ENCODE measurements at regions not wholly inside any gene's neighbourhood (a gene's known extent, or its start where the extent isn't known, plus 50 kb on each side); places are given as distances from the start of the nearest gene placed in this dataset.
"Not testable (repeated sequence)": the region's sequence is repeated elsewhere in the genome, so short reads cannot be mapped to it uniquely, and the experiment has no call there.

DNA sequence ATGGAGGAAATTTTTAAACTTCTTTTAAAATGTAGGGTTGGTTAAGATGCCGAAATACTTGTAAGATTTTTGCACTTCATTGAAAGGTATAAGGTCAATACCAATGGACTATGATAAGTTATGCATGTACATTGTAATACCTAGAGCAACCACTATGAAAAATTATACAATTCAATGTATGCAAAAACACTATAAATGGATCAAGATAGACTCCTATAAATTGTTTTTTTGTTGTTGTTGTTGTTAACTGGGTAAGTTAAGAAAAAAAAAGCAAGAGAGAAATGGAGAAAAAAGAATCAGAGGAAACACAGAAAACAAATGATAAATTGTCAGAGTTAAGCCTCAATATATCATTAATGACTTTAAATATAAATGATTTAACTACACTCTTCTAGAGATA is 421.2 kb downstream of the TMEM182 start:
- H3K4me3 ChIP-seq (ENCODE audit: low read depth, low read length), result no peak overlapping the region
- no peaks in the 10 kb centered on the region for H3K4me1 ChIP-seq (ENCODE audit: insufficient read depth)
- no peak for DNase-seq (ENCODE audit: extremely low spot score)
- H3K36me3 ChIP-seq (ENCODE audit: insufficient read depth), result no peaks in the 10 kb centered on the region
- no peak overlapping the region for H3K27ac ChIP-seq (ENCODE audit: low read depth)
- WGBS, result 83% methylated on average over 1 of the region's 1 CpG

DNA sequence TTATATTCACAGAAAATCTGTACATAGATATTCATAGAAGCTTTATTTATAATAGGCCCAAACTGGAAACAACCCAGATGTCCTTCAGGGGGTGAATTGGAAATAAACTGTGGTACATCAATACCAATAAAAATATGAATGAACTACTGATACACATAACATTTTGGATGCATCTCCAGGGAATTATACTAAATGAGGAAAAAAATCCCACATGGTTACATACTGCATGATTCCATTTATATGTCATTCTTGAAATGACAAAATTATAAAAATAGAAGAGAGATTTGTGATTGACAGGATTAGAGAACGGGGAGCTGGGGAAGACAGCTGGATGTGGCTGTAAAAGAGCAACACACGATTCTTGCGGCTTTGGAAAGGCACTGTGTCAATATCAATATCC is 435.0 kb downstream of the TMEM182 start:
- Histone ChIP-seq H3K36me3 (ENCODE audit: insufficient read depth) (no peaks in the 10 kb centered on the region), H3K4me1 (ENCODE audit: insufficient read depth) (no peaks in the 10 kb centered on the region), H3K4me3 (ENCODE audit: low read depth, low read length) (no peak overlapping the region), H3K27ac (ENCODE audit: low read depth) (no peak overlapping the region)
- WGBS, result 45% methylated on average over 3 of the region's 3 CpGs
- no peak for DNase-seq (ENCODE audit: extremely low spot score)

DNA sequence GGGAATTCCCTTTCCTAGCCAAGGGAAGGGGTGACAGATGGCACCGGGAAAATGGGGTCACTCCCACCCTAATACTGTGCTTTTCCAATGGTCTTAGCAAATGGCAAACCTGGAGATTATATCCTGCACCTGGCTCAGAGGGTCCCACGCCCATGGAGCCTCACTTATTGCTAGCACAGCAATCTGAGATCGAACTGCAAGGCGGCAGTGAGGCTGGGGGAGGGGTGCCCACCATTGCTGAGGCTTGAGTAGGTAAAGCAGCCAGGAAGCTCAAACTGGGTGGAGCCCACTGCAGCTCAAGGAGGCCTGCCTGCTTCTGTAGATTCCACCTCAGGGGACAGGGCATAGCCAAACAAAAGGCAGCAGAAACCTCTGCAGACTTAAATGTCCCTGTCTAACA is 438.9 kb downstream of the TMEM182 start:
- WGBS, result 80% methylated on average over 4 of the region's 4 CpGs
- not testable (repeated sequence) for H3K36me3 ChIP-seq (ENCODE audit: insufficient read depth)

DNA sequence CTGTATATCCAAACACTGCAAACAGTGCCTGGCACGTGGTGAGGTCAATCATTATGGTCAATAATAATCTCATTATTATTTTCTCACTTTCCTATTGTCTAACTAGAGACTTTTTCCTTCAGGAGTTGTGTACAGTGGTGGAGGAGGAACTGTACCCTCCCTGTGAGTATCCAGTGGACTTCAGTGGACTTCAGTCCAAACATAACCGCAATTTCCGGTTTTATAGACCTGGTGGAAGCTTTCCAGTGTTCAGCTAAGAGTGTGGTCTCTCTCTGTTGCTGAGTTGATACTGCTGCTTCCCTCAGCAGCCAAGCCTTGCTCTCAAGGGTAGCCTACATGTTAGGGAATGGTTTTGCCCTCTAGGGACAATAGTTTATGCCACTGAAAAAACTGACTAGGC is 447.1 kb downstream of the TMEM182 start:
- H3K4me3 ChIP-seq (ENCODE audit: low read depth, low read length), result no peak overlapping the region
- no peak overlapping the region for H3K27ac ChIP-seq (ENCODE audit: low read depth)
- DNase-seq (ENCODE audit: extremely low spot score), result no peak
- H3K36me3 ChIP-seq (ENCODE audit: insufficient read depth), result no peaks in the 10 kb centered on the region
- H3K4me1 ChIP-seq (ENCODE audit: insufficient read depth), result no peaks in the 10 kb centered on the region
- 33% methylated on average over 3 of the region's 3 CpGs for WGBS

More for the DNA sequence above, 438.9 kb downstream of the TMEM182 start:
- DNase-seq (ENCODE audit: extremely low spot score); H3K27ac ChIP-seq (ENCODE audit: low read depth); H3K4me1 ChIP-seq (ENCODE audit: insufficient read depth); H3K4me3 ChIP-seq (ENCODE audit: low read depth, low read length): not testable (repeated sequence)

DNA sequence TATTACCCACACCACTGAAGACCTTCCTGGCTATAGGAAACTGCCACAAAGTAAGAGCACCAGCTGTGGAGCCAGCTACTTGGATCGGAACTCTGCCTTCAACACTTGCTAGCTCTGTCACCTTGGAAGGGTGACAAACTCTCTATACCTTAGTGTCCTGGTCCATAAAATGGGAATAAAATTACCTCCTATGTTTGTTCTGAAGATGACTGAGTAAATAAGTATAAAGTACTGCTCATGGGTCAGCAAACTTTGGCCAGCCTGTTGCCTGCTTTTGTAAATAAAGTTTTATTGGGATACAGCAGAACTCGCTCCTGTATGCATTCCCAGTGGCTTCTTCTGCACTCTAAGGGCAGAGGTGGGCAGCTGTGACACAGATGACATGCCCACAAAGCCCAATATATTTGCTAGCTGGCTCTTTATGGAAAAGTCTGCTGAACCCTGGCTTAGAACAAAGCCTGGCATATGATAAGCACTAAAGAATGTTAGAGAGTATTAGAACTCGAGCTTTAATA is 451.3 kb downstream of the TMEM182 start:
- H3K36me3 ChIP-seq (ENCODE audit: insufficient read depth), result no peaks in the 10 kb centered on the region
- no peak overlapping the region for H3K27ac ChIP-seq (ENCODE audit: low read depth)
- H3K4me1 ChIP-seq (ENCODE audit: insufficient read depth), result no peaks in the 10 kb centered on the region
- no peak overlapping the region for H3K4me3 ChIP-seq (ENCODE audit: low read depth, low read length)
- no peak for DNase-seq (ENCODE audit: extremely low spot score)
- WGBS, result 72% methylated on average over 3 of the region's 3 CpGs

DNA sequence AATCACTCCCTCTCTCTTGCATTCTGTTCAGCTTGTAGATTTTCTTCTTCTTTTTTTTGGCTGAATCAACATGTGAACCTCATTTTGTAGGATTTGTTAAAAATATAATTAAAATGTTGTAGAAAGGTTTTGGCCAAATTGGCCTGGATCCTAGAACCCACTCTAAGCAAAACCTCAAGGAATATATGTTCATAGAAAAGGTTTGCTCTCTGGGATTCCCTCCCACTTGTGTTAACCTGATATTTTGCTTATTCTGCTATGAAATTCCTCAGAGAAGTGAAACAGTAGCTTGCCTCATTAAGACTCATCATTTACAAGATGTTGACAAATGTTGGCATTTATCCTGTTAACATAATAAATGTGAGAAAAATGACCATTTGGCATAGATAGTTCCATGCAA is 456.7 kb downstream of the TMEM182 start:
- DNase-seq (ENCODE audit: extremely low spot score), result no peak
- H3K4me3 ChIP-seq (ENCODE audit: low read depth, low read length), result no peak overlapping the region
- no peak overlapping the region for H3K27ac ChIP-seq (ENCODE audit: low read depth)
- H3K4me1 ChIP-seq (ENCODE audit: insufficient read depth), result no peaks in the 10 kb centered on the region
- no peaks in the 10 kb centered on the region for H3K36me3 ChIP-seq (ENCODE audit: insufficient read depth)

DNA sequence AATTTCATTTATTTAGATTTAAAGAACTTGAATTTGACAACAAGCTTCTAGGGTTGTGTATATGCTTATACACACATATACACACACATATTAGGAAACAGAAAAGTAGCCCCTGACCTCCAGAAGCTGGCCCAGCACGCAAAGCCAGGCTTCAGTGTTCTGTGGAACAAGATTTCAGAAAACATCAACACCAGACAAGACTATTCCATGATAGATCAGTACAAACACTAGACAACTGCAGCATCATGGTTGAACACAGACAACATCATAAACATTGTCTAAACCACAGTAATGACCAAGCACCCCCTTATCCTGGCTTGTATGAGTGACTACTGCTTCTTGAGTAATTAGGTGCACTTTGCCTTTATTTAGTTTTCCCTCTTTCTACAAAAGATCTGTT is 457.6 kb downstream of the TMEM182 start:
- WGBS, result 81% methylated on average over 1 of the region's 1 CpG
- no peaks in the 10 kb centered on the region for H3K36me3 ChIP-seq (ENCODE audit: insufficient read depth)
- no peaks in the 10 kb centered on the region for H3K4me1 ChIP-seq (ENCODE audit: insufficient read depth)

DNA sequence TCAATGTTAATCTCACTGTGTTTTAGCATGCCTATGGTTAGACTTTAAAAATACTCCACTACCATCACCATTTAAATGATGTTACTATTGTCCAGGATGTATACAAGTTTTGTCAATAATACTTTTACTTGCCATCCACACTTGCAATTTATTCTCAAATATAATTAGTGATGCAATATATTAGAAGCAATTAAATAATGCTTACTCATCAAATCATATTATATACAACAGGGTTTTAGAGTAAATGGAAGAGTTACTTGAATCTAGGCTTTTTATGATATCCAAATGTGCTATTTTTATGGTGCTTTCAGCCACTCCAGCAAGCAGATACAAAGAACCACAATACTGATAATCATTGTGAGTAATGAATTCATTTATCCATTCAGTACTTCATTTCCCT is 461.1 kb downstream of the TMEM182 start:
- no peaks in the 10 kb centered on the region for H3K4me1 ChIP-seq (ENCODE audit: insufficient read depth)
- no peak overlapping the region for H3K4me3 ChIP-seq (ENCODE audit: low read depth, low read length)
- H3K36me3 ChIP-seq (ENCODE audit: insufficient read depth), result no peaks in the 10 kb centered on the region
- H3K27ac ChIP-seq (ENCODE audit: low read depth), result no peak overlapping the region
- no peak for DNase-seq (ENCODE audit: extremely low spot score)

More for the DNA sequence above, 457.6 kb downstream of the TMEM182 start:
- DNase-seq (ENCODE audit: extremely low spot score), result no peak
- Histone ChIP-seq H3K27ac (ENCODE audit: low read depth) (no peak overlapping the region), H3K4me3 (ENCODE audit: low read depth, low read length) (no peak overlapping the region)

DNA sequence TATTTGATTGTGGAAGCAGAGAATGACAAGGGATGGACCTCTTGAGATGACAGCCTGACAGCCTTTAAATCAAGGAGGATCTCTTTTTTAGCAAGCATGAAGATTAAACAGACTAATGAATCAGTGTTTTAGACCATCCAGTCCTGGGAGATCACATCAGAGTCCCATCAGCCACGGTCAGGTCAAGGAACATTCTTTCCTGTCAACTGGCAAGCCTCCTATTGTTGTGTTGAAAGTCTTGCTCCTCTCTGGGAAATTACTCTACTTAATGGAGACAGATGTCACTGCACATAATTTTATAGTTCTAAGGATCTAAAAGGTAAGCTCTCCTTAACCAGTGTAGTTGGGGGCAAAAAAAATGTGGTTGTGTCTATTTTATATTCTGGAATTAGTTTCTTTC is 469.0 kb downstream of the TMEM182 start:
- H3K36me3 ChIP-seq (ENCODE audit: insufficient read depth), result no peaks in the 10 kb centered on the region
- no peak for DNase-seq (ENCODE audit: extremely low spot score)
- H3K27ac ChIP-seq (ENCODE audit: low read depth), result no peak overlapping the region
- H3K4me3 ChIP-seq (ENCODE audit: low read depth, low read length), result no peak overlapping the region
- H3K4me1 ChIP-seq (ENCODE audit: insufficient read depth), result no peaks in the 10 kb centered on the region
- 47% methylated on average over 1 of the region's 1 CpG for WGBS

DNA sequence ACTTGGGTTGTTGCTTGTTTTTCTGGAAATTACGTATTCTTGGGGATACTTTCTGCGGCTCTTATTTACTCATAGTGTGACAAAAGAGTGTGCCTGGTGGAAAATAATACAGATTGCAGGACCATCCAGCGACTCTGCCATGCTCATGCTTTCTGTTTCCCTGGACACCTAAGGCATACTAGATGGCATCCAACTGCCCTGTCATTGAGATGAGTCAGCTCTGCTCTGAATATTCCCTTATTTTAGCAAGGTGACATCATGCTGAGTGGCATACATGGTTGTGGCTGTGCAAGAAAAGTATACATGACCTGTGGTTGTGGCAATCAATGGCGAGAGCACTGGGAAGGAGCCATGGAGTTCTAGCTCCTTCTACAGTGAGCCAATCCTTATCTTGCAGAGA is 471.0 kb downstream of the TMEM182 start:
- no peak for DNase-seq (ENCODE audit: extremely low spot score)
- 90% methylated on average over 4 of the region's 4 CpGs for WGBS
- no peak overlapping the region for H3K27ac ChIP-seq (ENCODE audit: low read depth)
- no peak overlapping the region for H3K4me3 ChIP-seq (ENCODE audit: low read depth, low read length)
- H3K4me1 ChIP-seq (ENCODE audit: insufficient read depth), result no peaks in the 10 kb centered on the region
- H3K36me3 ChIP-seq (ENCODE audit: insufficient read depth), result no peaks in the 10 kb centered on the region

DNA sequence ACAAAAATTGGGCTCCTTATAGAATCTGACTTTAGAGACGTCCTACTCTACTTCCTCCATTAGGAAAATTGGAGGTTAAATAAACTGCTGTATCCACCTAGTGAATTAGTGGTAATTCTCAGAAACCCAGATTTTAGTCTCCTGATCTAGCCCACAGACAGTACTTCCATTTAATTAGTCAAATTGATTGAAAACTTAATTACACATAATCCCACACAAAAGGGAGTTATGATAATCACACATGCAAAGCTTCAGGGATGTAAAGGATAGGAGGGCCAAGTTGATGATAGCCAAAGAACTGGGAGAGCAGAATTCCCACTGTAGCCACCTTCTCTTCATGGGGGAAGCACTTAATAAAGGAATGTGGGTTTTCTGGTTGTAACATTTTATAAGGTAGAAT is 471.9 kb downstream of the TMEM182 start:
- 86% methylated on average over 1 of the region's 1 CpG for WGBS
- no peaks in the 10 kb centered on the region for H3K36me3 ChIP-seq (ENCODE audit: insufficient read depth)
- no peak overlapping the region for H3K4me3 ChIP-seq (ENCODE audit: low read depth, low read length)
- H3K27ac ChIP-seq (ENCODE audit: low read depth), result no peak overlapping the region
- no peak for DNase-seq (ENCODE audit: extremely low spot score)
- H3K4me1 ChIP-seq (ENCODE audit: insufficient read depth), result no peaks in the 10 kb centered on the region

DNA sequence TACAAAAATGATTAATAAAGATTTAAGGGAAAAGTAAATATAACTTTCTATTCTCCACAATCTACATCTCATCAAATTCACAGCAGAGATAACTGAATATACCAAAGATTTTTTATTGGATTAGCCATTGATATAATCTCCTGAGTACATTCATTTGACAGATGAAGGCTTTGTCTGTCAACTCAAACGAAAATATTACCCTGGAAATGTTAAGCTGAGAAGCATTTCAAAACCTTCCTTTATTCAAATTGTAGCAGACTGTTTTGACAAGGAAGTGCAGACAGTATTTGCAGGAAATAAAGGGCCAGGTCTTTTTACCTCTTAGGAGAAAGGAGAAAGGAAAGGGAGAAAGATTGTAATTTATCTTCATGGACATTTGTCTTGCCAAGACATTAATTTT is 473.5 kb downstream of the TMEM182 start:
- Histone ChIP-seq H3K36me3 (ENCODE audit: insufficient read depth) (no peaks in the 10 kb centered on the region), H3K27ac (ENCODE audit: low read depth) (no peak overlapping the region), H3K4me1 (ENCODE audit: insufficient read depth) (no peaks in the 10 kb centered on the region), H3K4me3 (ENCODE audit: low read depth, low read length) (no peak overlapping the region)
- no peak for DNase-seq (ENCODE audit: extremely low spot score)
- 23% methylated on average over 1 of the region's 1 CpG for WGBS

DNA sequence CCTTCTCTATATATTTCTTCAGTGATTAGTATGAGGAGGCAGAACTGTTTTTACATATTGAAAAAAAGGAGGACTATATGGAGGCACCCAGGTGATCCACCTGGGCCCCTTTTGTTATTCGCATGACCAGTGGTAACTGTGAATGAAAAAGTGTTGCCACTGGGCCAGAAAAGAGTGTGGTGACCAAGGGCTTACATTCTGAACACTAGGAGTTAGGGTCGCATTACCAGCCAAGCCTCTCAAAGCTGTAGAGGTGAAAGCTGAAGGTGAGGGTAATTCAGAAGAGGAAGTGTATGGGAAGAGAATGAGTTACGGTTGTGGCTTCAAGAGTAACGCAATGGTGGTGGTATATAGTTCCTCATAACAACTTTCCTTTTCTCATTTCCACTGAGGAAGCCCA is 487.6 kb downstream of the TMEM182 start:
- H3K36me3 ChIP-seq (ENCODE audit: insufficient read depth), result no peaks in the 10 kb centered on the region
- no peak for DNase-seq (ENCODE audit: extremely low spot score)
- whole genome bisulfite sequencing, result 90% methylated on average over 4 of the region's 4 CpGs
- H3K4me1 ChIP-seq (ENCODE audit: insufficient read depth), result no peaks in the 10 kb centered on the region
- no peak overlapping the region for H3K4me3 ChIP-seq (ENCODE audit: low read depth, low read length)
- H3K27ac ChIP-seq (ENCODE audit: low read depth), result no peak overlapping the region

DNA sequence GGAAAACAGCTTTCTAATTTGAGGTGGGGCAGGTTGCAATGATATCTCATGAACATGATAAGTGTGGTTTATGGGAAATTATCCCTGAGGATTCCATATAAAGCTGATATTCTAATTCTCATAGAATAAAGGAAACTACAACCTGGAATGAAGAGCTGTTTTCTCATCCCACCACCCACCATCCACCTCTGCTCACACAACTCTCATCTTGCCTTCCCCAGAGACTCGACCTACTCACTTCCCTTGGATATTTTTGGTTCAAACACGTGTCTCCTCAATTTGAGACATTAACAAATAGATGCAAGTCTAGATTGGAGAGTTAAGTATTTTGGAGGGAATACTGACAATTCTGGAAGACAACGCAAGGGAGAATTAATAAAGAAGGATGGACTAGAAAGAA is 490.9 kb downstream of the TMEM182 start:
- 67% methylated on average over 3 of the region's 3 CpGs for WGBS
- Histone ChIP-seq H3K4me3 (ENCODE audit: low read depth, low read length) (no peak overlapping the region), H3K27ac (ENCODE audit: low read depth) (no peak overlapping the region), H3K4me1 (ENCODE audit: insufficient read depth) (no peaks in the 10 kb centered on the region), H3K36me3 (ENCODE audit: insufficient read depth) (no peaks in the 10 kb centered on the region)
- DNase-seq (ENCODE audit: extremely low spot score), result no peak

DNA sequence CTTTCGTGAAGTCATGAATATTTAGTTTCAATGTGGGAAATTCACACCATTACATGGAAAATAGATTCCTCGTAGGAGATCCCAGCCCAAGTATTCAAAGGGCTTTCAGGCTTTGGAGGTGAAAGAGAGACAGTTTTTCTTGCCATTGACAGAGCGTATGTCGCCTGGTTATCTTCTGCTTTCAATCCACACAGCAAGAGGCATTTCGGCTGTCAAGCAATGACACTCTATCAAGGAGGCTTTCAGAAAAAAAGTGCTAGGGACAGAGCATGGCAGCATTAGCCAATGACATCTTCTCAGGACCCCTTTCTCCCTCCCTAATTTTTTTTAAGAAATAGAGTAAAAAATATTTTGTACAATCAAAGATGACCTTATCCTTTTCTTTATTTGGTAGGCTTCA is 492.8 kb downstream of the TMEM182 start:
- Histone ChIP-seq H3K36me3 (ENCODE audit: insufficient read depth) (no peaks in the 10 kb centered on the region), H3K4me3 (ENCODE audit: low read depth, low read length) (no peak overlapping the region), H3K4me1 (ENCODE audit: insufficient read depth) (no peaks in the 10 kb centered on the region), H3K27ac (ENCODE audit: low read depth) (no peak overlapping the region)
- DNase-seq (ENCODE audit: extremely low spot score), result no peak
- WGBS, result 81% methylated on average over 5 of the region's 5 CpGs

Measured in urinary bladder (tissue), 3 donors.